CD14-positive monocyte (primary cell): ENCODE measurements at regions not wholly inside any gene's neighbourhood (a gene's known extent, or its start where the extent isn't known, plus 50 kb on each side); places are given as distances from the start of the nearest gene placed in this dataset.
A peak's percentile ranks its signal among the peaks of the same experiment; 100 is the strongest.

ENCODE experiments used
- DNase-seq, 3 donors: peaks; one replicate each; pipeline ENCODE4 v3.0.0-alpha.2; 2011 to 2022
- H2AFZ ChIP-seq: 2 replicates; pipeline ENCODE4 v1.6.0; 2012; ENCODE audit warnings: mild to moderate bottlenecking, low read depth, low read length, inconsistent platforms; ENCODE audit not compliant: insufficient read depth, poor library complexity, severe bottlenecking
- H3K27ac ChIP-seq, 2 donors: 1 replicate in 1 of 2; 2 replicates in 1 of 2; pipeline ENCODE4 v1.5.1; 2012 to 2013; ENCODE audit warnings: low read length in 2 of 2, control low read depth in 1 of 2, inconsistent platforms in 1 of 2, low read depth in 1 of 2, mild to moderate bottlenecking in 1 of 2
- H3K27me3 ChIP-seq, 2 donors: one replicate each; pipeline versions ENCODE4 v1.6.0 to v1.6.1; 2011 to 2013; ENCODE audit warnings: low read length in 2 of 2; ENCODE audit not compliant: control insufficient read depth in 2 of 2, insufficient read depth in 2 of 2
- H3K36me3 ChIP-seq, 2 donors: replicated peaks in 1 of 2; 1 replicate in 1 of 2; 2 replicates in 1 of 2; pipeline versions ENCODE4 v1.5.1 to v1.6.1; 2012 to 2013; ENCODE audit warnings: low read length in 2 of 2, control low read depth in 1 of 2, inconsistent platforms in 1 of 2, mild to moderate bottlenecking in 1 of 2; ENCODE audit not compliant: insufficient read depth in 2 of 2, control insufficient read depth in 1 of 2
- H3K4me1 ChIP-seq, 2 donors: 1 replicate in 1 of 2; 2 replicates in 1 of 2; pipeline versions ENCODE4 v1.5.1 to v1.6.1; 2012 to 2013; ENCODE audit warnings: low read length in 2 of 2, control low read depth in 1 of 2, inconsistent platforms in 1 of 2, mild to moderate bottlenecking in 1 of 2, moderate library complexity in 1 of 2; ENCODE audit not compliant: insufficient read depth in 2 of 2, control insufficient read depth in 1 of 2
- H3K4me2 ChIP-seq: replicated peaks from 2 replicates; pipeline ENCODE3; 2012; ENCODE audit warnings: low read length, moderate library complexity, mild to moderate bottlenecking; ENCODE audit not compliant: poor library complexity, severe bottlenecking; ENCODE audit errors: extremely low read depth
- H3K4me3 ChIP-seq, 3 experiments: fragments of 200-600 bp in 1 of 3; sonication (generic) in 1 of 3; replicated peaks in 1 of 3; 1 replicate in 2 of 3; 2 replicates in 1 of 3; pipeline ENCODE4 v1.5.1; 2011 to 2013; ENCODE audit warnings: low read length in 3 of 3, mild to moderate bottlenecking in 3 of 3, control low read depth in 2 of 3, low read depth in 2 of 3, inconsistent platforms in 1 of 3, moderate library complexity in 1 of 3
- H3K79me2 ChIP-seq: 2 replicates; pipeline ENCODE4 v1.6.0; 2012; ENCODE audit warnings: mild to moderate bottlenecking, control low read depth, inconsistent platforms, low read length, moderate library complexity; ENCODE audit not compliant: insufficient read depth
- H3K9ac ChIP-seq: 2 replicates; pipeline ENCODE4 v1.6.0; 2017; ENCODE audit warnings: low read length, mild to moderate bottlenecking; ENCODE audit not compliant: insufficient read depth, poor library complexity, severe bottlenecking
- H3K9me3 ChIP-seq, 2 donors: replicated peaks in 1 of 2; 1 replicate in 1 of 2; 2 replicates in 1 of 2; pipeline versions ENCODE4 v1.5.1 to v1.6.1; 2012 to 2013; ENCODE audit warnings: low read length in 2 of 2, control low read depth in 1 of 2; ENCODE audit not compliant: control insufficient read depth in 1 of 2, insufficient read depth in 1 of 2
- H4K20me1 ChIP-seq: 2 replicates; pipeline ENCODE4 v1.6.0; 2012; ENCODE audit warnings: mild to moderate bottlenecking, low read length, control low read depth, moderate library complexity; ENCODE audit not compliant: insufficient read depth
- H3K27ac Mint-ChIP-seq, 7 donors: one replicate each; pipeline ENCODE4 v1.8.0; 2020; ENCODE audit warnings: mild to moderate bottlenecking in 7 of 7, mixed read lengths in 7 of 7, moderate library complexity in 6 of 7, inconsistent platforms in 2 of 7
- H3K27me3 Mint-ChIP-seq, 3 donors: one replicate each; pipeline ENCODE4 v1.8.0; 2021 to 2022; ENCODE audit warnings: low read depth in 3 of 3, mild to moderate bottlenecking in 3 of 3, mixed read lengths in 3 of 3, moderate library complexity in 3 of 3, inconsistent platforms in 1 of 3
- H3K36me3 Mint-ChIP-seq, 2 donors: one replicate each; pipeline ENCODE4 v1.8.0; 2020; ENCODE audit warnings: mixed read lengths in 2 of 2, inconsistent platforms in 1 of 2, mild to moderate bottlenecking in 1 of 2
- H3K4me1 Mint-ChIP-seq: one replicate; pipeline ENCODE4 v1.8.0; 2020; ENCODE audit warnings: mild to moderate bottlenecking, mixed read lengths
- H3K4me3 Mint-ChIP-seq, 2 donors: one replicate each; pipeline ENCODE4 v1.8.0; 2020; ENCODE audit warnings: mild to moderate bottlenecking in 2 of 2, mixed read lengths in 2 of 2, moderate library complexity in 1 of 2
- H3K9me3 Mint-ChIP-seq, 7 donors: one replicate each; pipeline ENCODE4 v1.8.0; 2020 to 2022; ENCODE audit warnings: mixed read lengths in 7 of 7, mild to moderate bottlenecking in 6 of 7, moderate library complexity in 6 of 7, inconsistent platforms in 2 of 7
- WGBS: methylation state at CpG from one replicate; pipeline ENCODE4 v1.1.5; 2013; ENCODE audit warnings: missing lambda C conversion rate; ENCODE audit not compliant: insufficient coverage; 5-methylcytosine and 5-hydroxymethylcytosine counted together
- intact Hi-C, 2 donors: fragments of 100-400 bp; cut with micrococcal nuclease; formaldehyde crosslinking; loops; one replicate each; pipeline versions ENCODE4 v1.15.0 to v1.15.1; 2023
- TF ChIP-seq, protein P1 (sequence below): fragments of 200-600 bp; IDR thresholded peaks from one replicate; pipeline ENCODE4 v1.8.0; 2022; ENCODE audit warnings: antibody characterized with exemption, mild to moderate bottlenecking

GRCh38 chr10:118171861-118172260 is 125.1 kb upstream of the RAB11FIP2 start:
- Histone ChIP-seq H3K36me3 (no peaks in the 10 kb centered on the region), H3K9me3 (no peaks in the 10 kb centered on the region), H3K27me3 (no peaks in the 10 kb centered on the region), H3K27ac (no peak overlapping the region), H2AFZ (no peak overlapping the region), H3K4me2 (no peak overlapping the region), H3K79me2 (no peaks in the 10 kb centered on the region), H3K4me3 (no peak overlapping the region), H4K20me1 (no peaks in the 10 kb centered on the region), H3K4me1 (no peaks in the 10 kb centered on the region), H3K9ac (no peak overlapping the region)
- Mint-ChIP-seq H3K4me1 (no peaks in the 10 kb centered on the region), H3K9me3 (peaks cover 0 to 2% (median 0%) of the 10 kb centered on the region in 7 donors), H3K4me3 (no peak overlapping the region), H3K27ac (no peak overlapping the region), H3K27me3 (peaks cover 0 to 5% (median 4%) of the 10 kb centered on the region in 3 donors), H3K36me3 (no peaks in the 10 kb centered on the region)
- intact Hi-C loops: no loop called here
- no CpG with 5 or more reads among the region's 1 CpG for WGBS
- TF ChIP-seq, protein P1, sequence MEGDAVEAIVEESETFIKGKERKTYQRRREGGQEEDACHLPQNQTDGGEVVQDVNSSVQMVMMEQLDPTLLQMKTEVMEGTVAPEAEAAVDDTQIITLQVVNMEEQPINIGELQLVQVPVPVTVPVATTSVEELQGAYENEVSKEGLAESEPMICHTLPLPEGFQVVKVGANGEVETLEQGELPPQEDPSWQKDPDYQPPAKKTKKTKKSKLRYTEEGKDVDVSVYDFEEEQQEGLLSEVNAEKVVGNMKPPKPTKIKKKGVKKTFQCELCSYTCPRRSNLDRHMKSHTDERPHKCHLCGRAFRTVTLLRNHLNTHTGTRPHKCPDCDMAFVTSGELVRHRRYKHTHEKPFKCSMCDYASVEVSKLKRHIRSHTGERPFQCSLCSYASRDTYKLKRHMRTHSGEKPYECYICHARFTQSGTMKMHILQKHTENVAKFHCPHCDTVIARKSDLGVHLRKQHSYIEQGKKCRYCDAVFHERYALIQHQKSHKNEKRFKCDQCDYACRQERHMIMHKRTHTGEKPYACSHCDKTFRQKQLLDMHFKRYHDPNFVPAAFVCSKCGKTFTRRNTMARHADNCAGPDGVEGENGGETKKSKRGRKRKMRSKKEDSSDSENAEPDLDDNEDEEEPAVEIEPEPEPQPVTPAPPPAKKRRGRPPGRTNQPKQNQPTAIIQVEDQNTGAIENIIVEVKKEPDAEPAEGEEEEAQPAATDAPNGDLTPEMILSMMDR: no peak
- no peak for DNase-seq

- TF ChIP-seq, protein P1: no peak
- no peaks in the 10 kb centered on the region for H3K36me3 ChIP-seq
- peaks cover 0 to 3% (median 0%) of the 10 kb centered on the region in 7 donors for H3K9me3 Mint-ChIP-seq
- H3K4me1 ChIP-seq: no peaks in the 10 kb centered on the region
- H3K4me1 Mint-ChIP-seq: no peaks in the 10 kb centered on the region
- no peak overlapping the region for H3K9ac ChIP-seq
- no peak overlapping the region for H3K27ac ChIP-seq
- H3K79me2 ChIP-seq: no peaks in the 10 kb centered on the region
- H3K27me3 Mint-ChIP-seq: peaks cover 0 to 4% (median 4%) of the 10 kb centered on the region in 3 donors
- intact Hi-C loops: no loop called here
- no peaks in the 10 kb centered on the region for H4K20me1 ChIP-seq
- H3K4me3 ChIP-seq: no peak overlapping the region
- DNase-seq: no peak
- H2AFZ ChIP-seq: no peak overlapping the region
- H3K27me3 ChIP-seq: no peaks in the 10 kb centered on the region
- no peak overlapping the region for H3K4me2 ChIP-seq
- no peak overlapping the region for H3K4me3 Mint-ChIP-seq
- peak overlapping the region in 2 of 7 donors; percentile 6 to 58 for H3K27ac Mint-ChIP-seq
- H3K9me3 ChIP-seq: no peaks in the 10 kb centered on the region
- 71% methylated on average over 2 of the region's 4 CpGs for WGBS
- H3K36me3 Mint-ChIP-seq: no peaks in the 10 kb centered on the region
Measured at GRCh38 chr10:118167056-118167700, 120.4 kb upstream of the RAB11FIP2 start.
